NCI-H2171 treated with DMSO at 0.1 percent for 48 hours (cell line): ENCODE measurements at regions not wholly inside any gene's neighbourhood (a gene's known extent, or its start where the extent isn't known, plus 50 kb on each side); places are given as distances from the start of the nearest gene placed in this dataset.
"Not testable (repeated sequence)": the region's sequence is repeated elsewhere in the genome, so short reads cannot be mapped to it uniquely, and the experiment has no call there.

ENCODE experiments used
- DNase-seq: peaks from one replicate; lab custom pipeline; 2025; lab: John Stamatoyannopoulos, UW

DNA sequence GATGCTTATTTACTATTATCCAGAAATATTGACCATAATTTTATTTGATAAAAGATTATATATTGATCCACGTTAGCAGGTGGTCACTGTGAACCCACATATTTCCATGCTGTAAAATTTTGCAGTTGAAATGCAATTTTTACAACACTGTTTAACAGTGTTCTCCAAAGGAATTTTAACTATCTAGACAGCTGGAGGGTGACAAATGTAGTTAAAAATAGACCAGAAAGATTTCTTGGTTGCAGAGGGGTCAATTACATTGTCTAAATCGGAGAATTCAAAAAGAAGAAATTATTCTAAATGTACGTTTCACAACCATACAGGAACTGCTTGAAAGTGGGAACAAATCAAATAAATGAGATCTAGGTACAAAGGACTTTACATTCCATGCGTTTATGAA lies 625.2 kb upstream of the NCAM2 start:
- DNase-seq: no peak

DNA sequence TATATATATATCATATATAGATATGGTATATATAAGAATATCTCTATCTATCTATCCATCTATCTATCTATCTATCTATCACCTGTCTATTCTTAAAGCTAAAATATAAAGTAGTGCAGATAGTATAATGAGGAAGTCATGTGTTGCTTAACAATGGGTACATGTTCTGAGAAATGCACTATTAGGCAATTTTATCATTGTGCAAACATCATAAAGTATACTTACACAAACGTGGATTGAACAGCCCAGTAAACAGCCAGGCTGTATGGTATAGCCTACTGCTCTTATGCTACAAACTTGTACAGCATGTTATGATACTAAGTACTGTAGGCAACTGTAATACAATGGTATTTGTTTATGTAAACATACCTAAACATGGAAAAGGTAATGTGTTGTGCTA lies 621.0 kb upstream of the NCAM2 start:
- no peak for DNase-seq

DNA sequence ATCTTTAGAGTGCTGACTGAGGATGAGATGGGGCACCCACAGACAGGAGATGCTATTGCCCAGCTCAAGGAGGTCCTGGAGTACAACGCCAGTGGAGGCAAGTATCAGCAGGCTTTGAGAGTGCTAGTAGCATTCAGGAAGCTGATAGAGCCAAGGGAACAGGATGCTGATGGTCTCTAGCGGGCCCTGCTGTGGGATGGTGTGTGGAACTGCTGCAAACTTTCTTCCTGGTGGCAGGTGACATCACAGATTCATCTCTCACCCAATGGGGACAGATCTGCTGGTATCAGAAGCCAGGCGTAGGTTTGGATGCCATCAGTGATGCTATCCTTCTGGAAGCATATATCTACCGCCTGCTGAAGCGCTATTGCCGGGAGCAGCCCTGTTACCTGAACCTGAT lies 609.8 kb upstream of the NCAM2 start:
- DNase-seq: no peak

DNA sequence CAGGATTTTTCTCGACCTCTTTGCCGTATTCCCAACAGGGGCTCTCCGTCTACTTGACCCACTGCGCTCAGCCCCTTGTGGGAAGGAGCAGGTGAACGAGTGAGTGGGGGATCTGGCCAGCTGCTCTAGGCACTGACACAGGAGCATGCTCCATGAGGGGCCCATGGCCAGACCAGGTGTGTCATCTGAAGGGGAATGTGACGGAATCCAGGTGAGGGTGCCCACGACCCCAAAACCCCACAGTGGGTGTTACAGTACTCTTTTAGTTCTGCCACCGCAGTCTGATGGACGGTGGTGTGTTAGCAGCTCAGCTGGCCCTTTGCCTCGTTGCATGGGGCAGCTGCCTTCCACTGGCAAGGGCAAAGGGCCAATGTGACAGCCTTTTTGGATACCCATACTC lies 601.4 kb upstream of the NCAM2 start:
- DNase-seq: no peak

DNA sequence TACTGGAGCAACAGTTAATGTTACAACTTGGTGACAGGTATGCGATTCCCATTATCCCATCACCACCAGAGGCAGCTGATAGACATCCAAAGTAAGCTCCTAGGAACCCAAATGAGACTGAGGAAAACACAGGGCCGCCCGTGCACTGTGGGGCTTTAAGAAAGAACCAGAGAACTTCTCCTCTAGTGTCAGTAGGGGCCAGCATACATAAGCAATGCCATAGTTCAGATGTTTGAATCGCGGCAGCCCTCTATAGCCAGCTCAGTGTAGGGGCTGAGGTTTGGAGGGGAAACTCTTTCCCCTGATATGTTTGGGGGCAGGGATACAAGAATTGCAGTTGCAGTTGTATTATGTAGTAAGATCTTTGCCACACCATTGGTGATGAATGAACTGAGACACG lies 593.3 kb upstream of the NCAM2 start:
- no peak for DNase-seq

DNA sequence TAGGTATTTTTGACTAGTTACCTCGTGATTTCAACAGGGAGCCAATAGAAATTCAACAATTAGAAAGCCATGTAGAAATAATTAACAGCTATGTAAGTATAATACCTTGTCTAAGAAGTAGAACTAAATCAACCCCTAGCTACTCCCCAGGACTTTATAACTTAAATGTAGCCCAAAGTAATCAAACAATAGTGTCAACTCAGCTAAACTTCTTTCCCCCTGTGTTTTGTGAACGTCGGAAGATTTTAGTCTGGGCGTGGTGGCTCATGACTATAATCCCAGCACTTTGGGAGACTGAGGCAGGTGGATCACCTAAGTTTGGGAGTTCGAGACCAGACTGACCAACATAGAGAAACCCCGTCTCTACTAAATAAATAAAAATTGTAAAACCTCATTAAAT lies 579.9 kb upstream of the NCAM2 start:
- DNase-seq: no peak

DNA sequence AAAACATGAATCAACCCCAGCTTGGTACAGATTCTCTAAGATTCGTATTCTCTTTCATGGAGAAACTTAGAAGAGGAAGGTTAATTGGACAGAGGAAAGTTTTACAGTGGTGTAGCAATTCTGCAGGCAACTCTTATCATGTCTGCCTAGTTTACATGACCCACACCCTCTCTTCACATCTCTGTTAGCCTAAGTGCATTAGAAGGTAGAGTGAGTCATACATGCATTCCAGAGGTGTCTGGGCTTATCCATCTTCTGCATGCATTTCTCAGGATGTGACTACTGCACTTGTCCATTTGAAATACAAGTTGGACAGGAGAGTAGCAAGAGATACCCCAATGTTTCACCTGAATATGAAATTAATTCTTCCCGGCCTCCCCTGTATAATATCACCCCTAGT lies 578.4 kb upstream of the NCAM2 start:
- no peak for DNase-seq

DNA sequence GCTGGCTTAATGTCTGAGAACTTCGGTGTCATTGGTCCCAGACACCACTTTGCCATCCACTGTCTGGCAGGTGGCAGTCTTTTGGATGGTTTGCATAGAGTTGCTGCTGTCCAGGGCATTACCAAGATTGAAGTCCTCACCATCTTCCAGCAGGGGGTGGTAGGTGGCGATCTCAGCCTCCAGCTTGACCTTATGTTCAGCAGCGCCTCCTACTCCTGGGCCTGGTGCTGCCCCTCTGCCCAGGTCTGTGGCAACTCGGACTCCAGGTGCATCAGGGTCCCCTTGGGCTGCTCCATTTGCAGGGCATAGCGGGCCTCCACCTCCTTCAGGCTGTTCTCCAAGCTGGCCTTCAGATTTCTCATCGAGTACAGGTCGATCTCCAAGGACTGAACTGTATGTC lies 573.3 kb upstream of the NCAM2 start:
- no peak for DNase-seq

DNA sequence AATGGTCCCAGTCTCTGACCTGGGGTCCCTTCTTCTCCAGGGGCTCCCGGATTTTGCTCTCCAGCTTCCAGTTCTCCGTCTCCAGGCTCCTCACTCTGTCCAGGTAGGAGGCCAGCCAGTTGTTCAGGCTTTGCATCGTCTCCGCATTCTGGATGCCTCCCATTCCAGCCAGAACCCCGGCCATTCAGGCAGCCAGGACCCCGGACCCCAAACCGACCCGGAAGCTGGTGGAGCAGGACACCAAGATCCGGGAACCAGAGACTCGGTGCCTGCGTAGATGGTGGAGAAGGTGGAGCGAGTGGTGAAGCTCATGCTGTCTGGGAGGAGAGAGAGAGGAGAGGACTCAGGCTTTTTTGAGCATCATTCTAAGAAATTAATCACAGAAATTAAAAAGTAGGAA lies 572.4 kb upstream of the NCAM2 start:
- no peak for DNase-seq

DNA sequence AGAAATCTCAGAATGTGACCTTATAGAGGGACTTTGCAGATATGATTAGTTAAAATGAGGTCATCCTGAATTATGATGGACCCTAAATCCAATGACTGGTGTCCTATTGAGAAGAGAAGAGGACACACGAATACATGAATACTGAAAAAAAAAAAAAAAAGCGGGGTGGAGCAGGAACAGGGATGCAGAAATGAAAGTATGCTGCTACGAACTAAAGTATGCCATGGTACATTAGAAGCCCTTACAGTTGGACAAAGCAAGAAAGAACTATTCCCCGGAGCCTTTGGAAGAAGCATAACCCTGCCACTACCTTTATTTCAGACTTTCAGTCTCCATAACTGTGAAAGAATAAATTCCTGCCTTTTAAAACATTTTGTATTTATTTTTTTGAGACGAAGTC lies 557.9 kb upstream of the NCAM2 start:
- DNase-seq: no peak

DNA sequence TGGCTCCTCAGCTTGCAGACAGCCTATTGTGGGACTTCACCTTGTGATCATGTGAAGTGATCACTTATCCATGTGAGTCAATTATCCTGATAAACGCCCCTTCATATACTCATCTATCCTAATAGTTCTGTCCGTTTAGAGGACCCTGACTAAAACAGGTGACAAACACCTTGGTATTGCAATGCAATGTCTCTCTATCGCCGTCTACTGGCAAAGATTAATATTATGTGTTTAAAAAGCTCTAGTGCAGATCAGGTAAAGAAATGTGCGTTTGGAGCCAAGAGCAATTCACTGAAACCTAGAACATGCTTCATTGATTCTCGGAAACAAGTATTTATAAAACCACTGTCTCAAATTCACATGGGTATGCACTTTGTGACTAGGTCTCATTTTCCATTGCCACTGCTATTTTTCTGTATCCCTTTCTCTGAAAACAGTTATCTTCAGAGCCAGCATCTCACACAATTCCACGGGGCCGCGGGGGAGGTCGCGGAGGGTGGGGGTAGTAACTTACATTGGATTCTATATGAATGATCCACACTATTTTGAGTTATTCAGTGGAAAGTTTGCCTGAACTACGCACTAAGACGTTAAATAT lies 554.6 kb upstream of the NCAM2 start:
- DNase-seq: peak; percentile 34

DNA sequence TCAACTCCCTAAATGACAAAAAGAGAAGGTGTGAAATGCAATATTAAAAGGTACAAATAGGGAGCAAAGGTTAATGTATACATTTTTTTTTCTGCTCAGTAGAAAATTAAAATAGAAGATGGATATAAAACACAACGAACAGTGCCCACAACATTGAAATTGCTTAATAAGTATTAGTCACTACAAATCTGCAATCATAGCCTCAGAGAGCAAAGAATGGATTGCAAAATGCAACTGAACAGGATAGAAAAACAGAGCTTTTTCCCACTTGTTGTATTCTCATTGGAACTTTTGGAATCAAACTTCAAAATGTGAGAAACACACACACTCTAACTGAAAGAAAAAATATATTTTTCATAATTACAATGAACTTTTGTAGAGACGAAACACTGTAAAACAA lies 552.2 kb upstream of the NCAM2 start:
- no peak for DNase-seq

DNA sequence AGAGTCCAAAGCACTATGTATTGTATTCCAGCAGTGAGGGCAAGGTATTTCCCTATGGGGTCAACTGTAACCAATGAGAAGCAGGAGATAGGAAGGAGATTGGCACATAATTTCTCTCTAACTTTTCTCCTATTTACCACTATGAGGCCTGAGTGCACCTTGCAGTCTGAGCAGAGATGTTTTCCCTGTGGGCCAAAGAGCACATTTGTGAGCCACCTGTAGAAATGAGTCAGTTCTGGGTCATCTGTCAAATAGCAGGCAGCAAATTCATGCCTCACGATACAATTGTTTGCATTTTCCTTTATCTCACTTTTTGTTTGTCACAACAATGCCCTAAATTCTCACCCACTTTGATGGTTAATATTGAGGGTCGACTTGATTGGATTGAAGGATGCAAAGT lies 547.2 kb upstream of the NCAM2 start:
- no peak for DNase-seq

DNA sequence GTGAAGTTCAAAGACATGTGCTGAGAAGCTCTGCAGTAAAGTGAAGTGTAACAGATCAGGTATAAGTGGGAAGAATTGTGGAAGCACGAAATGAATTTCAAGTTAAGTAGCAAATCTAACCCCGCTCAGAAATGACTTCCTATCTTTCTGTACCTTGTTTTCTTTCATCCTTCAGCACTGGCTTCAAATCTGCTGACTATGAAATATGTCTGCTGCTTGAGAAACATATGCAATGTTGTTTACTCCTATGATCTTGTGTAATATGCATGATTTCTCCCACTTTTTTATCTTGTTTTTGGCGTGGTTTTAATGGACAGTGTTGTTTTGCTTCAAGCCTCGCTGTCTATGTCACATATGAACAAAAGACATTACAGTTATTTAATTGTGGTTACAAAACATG lies 545.3 kb upstream of the NCAM2 start:
- DNase-seq: no peak

DNA sequence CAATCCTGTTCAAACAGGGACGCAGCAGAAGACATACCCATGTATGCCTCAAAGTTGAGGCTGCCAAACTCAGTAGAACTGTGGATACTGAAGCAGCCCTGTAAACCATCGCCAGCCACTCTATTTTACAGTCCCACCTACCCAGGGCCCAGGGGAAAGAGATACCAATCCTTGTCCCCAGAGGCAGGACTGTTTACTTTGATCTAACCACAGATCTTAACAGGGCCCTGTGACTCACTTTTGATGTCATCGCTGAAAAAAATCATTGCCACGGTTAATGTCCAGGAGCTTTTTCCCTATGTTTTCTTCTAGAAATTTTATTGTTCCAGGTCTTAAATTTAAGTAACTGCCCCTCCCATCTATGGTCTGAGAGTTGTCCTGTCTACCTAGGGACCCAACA lies 538.4 kb upstream of the NCAM2 start:
- no peak for DNase-seq

DNA sequence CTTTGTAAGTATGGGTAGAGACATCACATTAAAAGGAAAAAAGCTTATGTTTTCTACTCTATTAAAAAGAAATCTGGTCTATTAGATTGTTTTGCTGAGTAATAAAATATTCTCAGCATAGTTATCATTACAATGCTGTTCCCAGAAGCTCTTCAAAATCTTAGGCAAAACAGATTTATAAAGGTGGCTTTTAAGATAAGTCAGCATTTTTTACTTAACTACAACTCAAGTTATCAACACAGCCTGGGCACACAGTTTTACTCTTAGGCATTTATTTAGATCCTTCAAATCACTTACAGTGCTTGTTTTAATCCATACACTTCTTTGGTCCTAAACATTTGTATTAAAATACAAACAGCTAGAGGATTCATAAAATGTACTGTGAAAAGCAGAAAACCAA lies 534.8 kb upstream of the NCAM2 start:
- DNase-seq: no peak

DNA sequence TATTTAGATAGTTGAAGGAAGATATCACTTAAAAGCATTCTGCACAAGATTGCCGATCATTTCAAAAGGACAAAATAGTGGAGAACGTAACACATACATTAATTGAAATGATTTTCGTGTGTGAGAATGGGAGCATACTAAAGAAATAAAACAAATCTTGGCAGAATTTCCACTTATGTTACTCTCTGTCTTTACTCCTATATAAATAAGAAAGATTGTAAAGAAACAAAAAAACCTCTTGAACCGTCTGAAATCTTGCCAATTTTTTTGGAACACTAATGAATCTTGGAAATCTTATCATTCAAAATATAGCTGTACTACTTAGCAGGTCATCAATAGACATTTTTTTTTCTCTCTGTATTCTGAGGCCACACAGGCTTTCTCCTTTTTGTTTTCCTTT lies 528.8 kb upstream of the NCAM2 start:
- DNase-seq: no peak

DNA sequence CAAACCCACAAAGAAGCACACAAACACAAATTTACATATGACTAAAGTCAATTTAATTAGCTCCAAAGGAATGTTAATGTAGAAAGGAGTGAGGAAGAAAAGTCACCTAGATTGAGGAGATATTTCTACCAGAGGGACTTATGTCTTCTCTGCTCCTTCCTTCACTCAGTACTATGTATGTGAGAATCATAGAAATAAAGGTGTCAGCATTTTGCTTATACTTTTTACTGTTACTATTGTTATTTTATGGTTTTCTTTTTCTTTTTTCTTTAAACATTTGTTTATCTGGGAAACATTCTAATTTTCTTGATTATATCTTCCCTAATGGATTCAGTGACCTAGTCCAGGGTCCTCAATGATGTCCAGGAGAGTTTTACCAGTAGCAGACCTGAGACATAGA lies 511.9 kb upstream of the NCAM2 start:
- no peak for DNase-seq

DNA sequence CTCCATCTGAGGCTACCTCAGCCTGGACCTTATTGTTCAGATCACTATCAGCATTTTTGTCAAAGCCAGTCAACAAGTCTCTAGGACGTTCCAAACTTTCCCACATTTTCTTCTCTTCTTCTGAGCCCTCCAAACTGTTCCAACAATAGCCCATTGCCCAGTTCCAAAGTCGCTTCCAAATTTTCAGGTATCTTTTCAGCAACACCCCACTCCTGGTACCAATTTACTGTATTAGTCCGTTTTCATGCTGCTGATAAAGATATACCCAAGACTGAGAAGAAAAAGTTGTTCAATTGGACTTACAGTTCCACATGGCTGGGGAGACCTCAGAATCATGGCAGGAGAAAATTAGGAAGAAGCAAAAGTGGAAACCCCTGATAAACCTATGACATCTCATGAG lies 495.3 kb upstream of the NCAM2 start:
- DNase-seq: not testable (repeated sequence)

DNA sequence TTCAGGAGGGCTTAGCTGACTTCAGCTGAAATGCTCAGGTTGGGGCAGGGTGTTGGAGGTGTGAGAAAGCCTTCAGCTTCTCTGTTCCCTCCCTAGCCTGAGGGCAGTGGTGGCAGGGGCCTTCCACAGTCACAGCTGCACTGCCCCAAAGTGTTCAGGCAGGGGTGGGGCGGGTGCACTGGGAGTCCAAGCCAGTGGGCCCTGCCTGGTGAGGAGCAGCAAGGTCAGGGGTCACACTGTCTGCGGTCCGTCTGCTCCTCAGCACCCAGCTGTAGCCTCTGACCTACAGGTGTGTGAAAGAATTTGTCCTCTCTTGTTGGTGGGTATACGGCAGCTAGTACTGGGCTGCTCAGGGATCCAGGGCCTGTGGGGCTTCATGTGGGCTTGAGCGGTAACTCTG lies 490.4 kb upstream of the NCAM2 start:
- DNase-seq: no peak

DNA sequence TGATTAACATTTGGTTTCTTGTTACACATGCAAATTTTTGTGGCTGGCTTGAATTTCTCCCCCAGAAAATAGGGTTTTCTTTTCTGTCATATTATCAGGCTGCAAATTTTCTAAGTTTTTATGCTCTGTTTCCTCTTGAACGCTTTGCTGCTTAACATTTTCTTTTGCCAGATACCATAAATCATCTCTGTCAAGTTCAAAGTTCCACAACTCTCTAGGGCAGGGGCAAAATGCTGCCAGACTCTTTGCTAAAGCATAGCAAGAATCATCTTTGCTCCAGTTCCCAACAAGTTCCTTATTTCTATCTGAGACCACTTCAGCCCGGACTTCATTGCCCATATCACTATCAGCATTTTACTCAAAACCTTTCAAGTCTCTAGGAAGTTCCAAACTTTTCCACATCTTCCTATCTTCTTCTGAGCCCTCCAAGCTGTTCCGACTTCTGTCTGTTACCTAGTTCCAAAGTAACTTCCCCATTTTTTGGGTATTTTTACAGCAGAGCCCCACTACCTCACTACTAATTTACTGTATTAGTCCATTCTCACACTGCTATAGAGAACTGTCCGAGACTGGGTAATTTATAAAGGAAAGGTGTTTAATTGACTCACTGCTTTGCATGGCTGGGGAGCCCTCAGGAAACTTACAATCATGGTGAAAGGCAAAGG lies 486.9 kb upstream of the NCAM2 start:
- no peak for DNase-seq

DNA sequence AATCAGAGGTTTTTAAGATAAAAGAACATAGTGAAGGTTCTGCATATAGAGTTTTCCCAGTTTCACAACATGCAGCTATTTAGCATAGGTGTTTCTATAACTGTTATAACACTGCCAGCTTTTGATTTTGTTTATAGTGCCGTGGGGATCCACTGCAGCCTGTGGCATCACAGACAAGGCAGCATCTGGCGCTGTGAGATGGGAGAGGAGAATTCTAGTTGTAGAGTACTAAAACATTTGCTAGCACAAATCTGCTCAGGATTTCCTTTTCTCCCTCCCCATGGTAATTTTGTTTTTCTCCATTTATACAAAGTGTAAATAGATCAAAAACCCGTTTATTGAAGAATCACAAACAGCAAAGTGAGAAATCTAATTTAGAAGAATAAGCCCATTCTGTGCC lies 482.8 kb upstream of the NCAM2 start:
- no peak for DNase-seq

DNA sequence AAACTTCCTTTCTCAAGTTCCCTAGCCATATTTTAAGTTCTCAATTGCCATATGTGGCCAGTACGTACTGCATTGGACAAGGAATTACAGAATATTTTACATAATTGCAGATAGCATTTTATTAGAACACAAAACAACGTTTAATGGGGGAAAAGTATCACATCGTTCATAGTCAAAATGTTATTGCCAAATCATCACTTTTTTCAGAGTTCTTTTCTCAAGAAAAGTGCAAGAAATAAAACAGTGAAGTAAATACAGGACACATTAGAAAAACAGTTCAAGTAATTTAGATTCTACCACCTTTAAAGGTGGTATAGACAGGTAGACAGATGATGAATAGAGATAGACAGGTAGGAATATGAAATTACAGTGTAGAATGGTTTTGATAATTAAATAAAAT lies 479.1 kb upstream of the NCAM2 start:
- DNase-seq: no peak

DNA sequence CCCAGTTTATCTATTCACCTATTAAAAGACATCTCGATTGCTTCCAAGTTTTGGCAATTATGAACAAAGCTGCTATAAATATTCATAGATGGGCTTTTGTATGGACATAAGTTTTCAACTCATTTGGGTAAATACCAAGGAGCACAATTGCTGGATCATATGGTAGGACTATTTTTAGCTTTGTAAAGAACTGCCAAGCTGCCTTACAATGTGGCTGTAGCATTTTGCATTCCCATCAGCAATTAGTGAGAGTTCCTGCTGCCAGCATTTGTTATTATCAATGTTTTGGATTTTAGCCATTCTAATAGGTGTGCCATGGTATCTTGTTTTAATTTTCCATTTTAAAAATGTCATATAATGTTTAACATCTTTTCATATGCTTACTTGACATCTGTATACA lies 475.6 kb upstream of the NCAM2 start:
- DNase-seq: no peak

DNA sequence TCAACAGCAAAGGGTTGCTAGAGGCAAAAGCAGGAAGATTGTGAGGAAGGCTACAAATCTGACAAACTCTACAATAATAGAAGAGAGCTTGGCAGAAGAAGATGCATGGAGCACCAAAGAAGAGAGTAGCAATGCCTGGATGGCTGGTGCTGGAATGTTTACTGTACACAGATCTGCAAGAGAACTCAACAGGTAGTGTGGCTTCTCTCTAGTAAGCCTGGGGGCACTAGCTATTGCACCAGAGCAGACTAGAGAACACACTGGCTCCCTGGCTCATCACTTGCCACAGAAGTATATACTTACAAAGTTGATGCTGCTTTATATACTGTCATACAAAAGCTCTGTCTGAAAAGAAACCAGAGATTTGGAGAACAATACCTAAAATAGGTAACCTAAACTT lies 475.0 kb upstream of the NCAM2 start:
- DNase-seq: no peak
